Activated CD8-positive, alpha-beta memory T cell treated with anti-CD3 and anti-CD28 coated beads, Interleukin-2, amount 10 ng/mL, durations not matched to agents 7 days and 5 days (primary cell): ENCODE measurements at regions not wholly inside any gene's neighbourhood (a gene's known extent, or its start where the extent isn't known, plus 50 kb on each side); places are given as distances from the start of the nearest gene placed in this dataset.

Experiments
- ATAC-seq: fragments of 150-1000 bp; cut with Tn5 transposase; one replicate; pipeline ENCODE4 v1.10.0; 2021; ENCODE audit warnings: moderate library complexity
- CTCF ChIA-PET: fragments of 350-600 bp; sonication (Branson Sonifier 250); formaldehyde crosslinking; loops from one replicate; lab custom pipeline; 2021; ENCODE audit warnings: antibody characterized with exemption; lab: Charles Lee
- DNase-seq: peaks from one replicate; pipeline ENCODE4 v3.0.0-alpha.2; 2020
- H3K27ac Mint-ChIP-seq: one replicate; pipeline ENCODE4 v1.8.0; 2021; ENCODE audit warnings: mild to moderate bottlenecking, mixed read lengths
- H3K27me3 Mint-ChIP-seq: one replicate; pipeline ENCODE4 v1.8.0; 2021; ENCODE audit warnings: mixed read lengths
- H3K36me3 Mint-ChIP-seq: one replicate; pipeline ENCODE4 v1.8.0; 2021; ENCODE audit warnings: mild to moderate bottlenecking, mixed read lengths
- H3K4me1 Mint-ChIP-seq: one replicate; pipeline ENCODE4 v1.8.0; 2021; ENCODE audit warnings: mixed read lengths
- H3K4me3 Mint-ChIP-seq: one replicate; pipeline ENCODE4 v1.8.0; 2021; ENCODE audit warnings: mild to moderate bottlenecking, moderate library complexity, mixed read lengths
- H3K9me3 Mint-ChIP-seq: one replicate; pipeline ENCODE4 v1.8.0; 2022; ENCODE audit warnings: low read depth, mixed read lengths

GRCh38 chr5:38722918-38723317 is 122.9 kb upstream of the OSMR start:
- peak; percentile 36 for ATAC-seq
- Mint-ChIP-seq H3K27me3 (peaks cover 5% of the 10 kb centered on the region), H3K27ac (no peak overlapping the region), H3K4me3 (no peak overlapping the region), H3K36me3 (no peaks in the 10 kb centered on the region), H3K4me1 (peaks cover 1% of the 10 kb centered on the region), H3K9me3 (no peaks in the 10 kb centered on the region)
- no peak for DNase-seq
- CTCF ChIA-PET = no interaction called here

GRCh38 chr5:38723426-38723825 is 122.4 kb upstream of the OSMR start:
- DNase-seq = no peak
- Mint-ChIP-seq H3K27me3 (peaks cover 5% of the 10 kb centered on the region), H3K4me3 (no peak overlapping the region), H3K27ac (no peak overlapping the region), H3K4me1 (peaks cover 1% of the 10 kb centered on the region), H3K36me3 (no peaks in the 10 kb centered on the region), H3K9me3 (no peaks in the 10 kb centered on the region)
- CTCF ChIA-PET = no interaction called here
- no peak for ATAC-seq

GRCh38 chr5:38724301-38725030 is 121.3 kb upstream of the OSMR start:
- Mint-ChIP-seq H3K4me1 (peaks cover 1% of the 10 kb centered on the region), H3K4me3 (no peak overlapping the region), H3K9me3 (no peaks in the 10 kb centered on the region), H3K27me3 (peaks cover 3% of the 10 kb centered on the region), H3K36me3 (no peaks in the 10 kb centered on the region), H3K27ac (no peak overlapping the region)
- DNase-seq (no peak), ATAC-seq (no peak)
- CTCF ChIA-PET = no interaction called here

GRCh38 chr5:38725371-38725865 is 120.4 kb upstream of the OSMR start:
- CTCF ChIA-PET = no interaction called here

GRCh38 chr5:38726279-38726678 is 119.5 kb upstream of the OSMR start:
- ATAC-seq = no peak
- no peak overlapping the region for H3K4me3 Mint-ChIP-seq
- no peaks in the 10 kb centered on the region for H3K36me3 Mint-ChIP-seq
- H3K27me3 Mint-ChIP-seq = peaks cover 3% of the 10 kb centered on the region
- H3K9me3 Mint-ChIP-seq = no peaks in the 10 kb centered on the region
- DNase-seq = no peak
- H3K4me1 Mint-ChIP-seq = peaks cover 1% of the 10 kb centered on the region
- CTCF ChIA-PET = interaction anchor here (0.7 kb wide), 1 partner anchor 127 kb away, joined by 3 read pairs; no protein-coding TSS in a partner anchor
- H3K27ac Mint-ChIP-seq = no peak overlapping the region

More at GRCh38 chr5:38725371-38725865, 120.4 kb upstream of the OSMR start:
- Mint-ChIP-seq H3K9me3 (no peaks in the 10 kb centered on the region), H3K27ac (no peak overlapping the region), H3K4me3 (no peak overlapping the region), H3K27me3 (peaks cover 3% of the 10 kb centered on the region), H3K4me1 (peaks cover 1% of the 10 kb centered on the region), H3K36me3 (no peaks in the 10 kb centered on the region)
- no peak for ATAC-seq
- DNase-seq = no peak

- Mint-ChIP-seq H3K27ac (no peak overlapping the region), H3K4me1 (no peaks in the 10 kb centered on the region), H3K36me3 (no peaks in the 10 kb centered on the region), H3K27me3 (peaks cover 5% of the 10 kb centered on the region), H3K4me3 (no peak overlapping the region), H3K9me3 (no peaks in the 10 kb centered on the region)
- ATAC-seq (no peak), DNase-seq (no peak)
- CTCF ChIA-PET = no interaction called here
Measured at GRCh38 chr5:38728029-38728428, 117.8 kb upstream of the OSMR start.

- DNase-seq = no peak
- CTCF ChIA-PET = no interaction called here
- no peak for ATAC-seq
- Mint-ChIP-seq H3K36me3 (no peaks in the 10 kb centered on the region), H3K27ac (no peak overlapping the region), H3K9me3 (no peaks in the 10 kb centered on the region), H3K4me3 (no peak overlapping the region), H3K4me1 (no peaks in the 10 kb centered on the region), H3K27me3 (peaks cover 9% of the 10 kb centered on the region)
Measured at GRCh38 chr5:38731461-38731860, 114.4 kb upstream of the OSMR start.

- ATAC-seq (no peak), DNase-seq (no peak)
- Mint-ChIP-seq H3K4me3 (no peak overlapping the region), H3K27ac (no peak overlapping the region), H3K36me3 (no peaks in the 10 kb centered on the region), H3K4me1 (no peaks in the 10 kb centered on the region), H3K9me3 (no peaks in the 10 kb centered on the region), H3K27me3 (peaks cover 9% of the 10 kb centered on the region)
- CTCF ChIA-PET = no interaction called here
Measured at GRCh38 chr5:38734353-38734752, 111.5 kb upstream of the OSMR start.

GRCh38 chr5:38736089-38736488 is 109.7 kb upstream of the OSMR start:
- ATAC-seq (no peak), DNase-seq (no peak)
- no peaks in the 10 kb centered on the region for H3K9me3 Mint-ChIP-seq
- no peaks in the 10 kb centered on the region for H3K36me3 Mint-ChIP-seq
- H3K27ac Mint-ChIP-seq = no peak overlapping the region
- H3K27me3 Mint-ChIP-seq = peaks cover 9% of the 10 kb centered on the region
- no peak overlapping the region for H3K4me3 Mint-ChIP-seq
- CTCF ChIA-PET = no interaction called here
- H3K4me1 Mint-ChIP-seq = no peaks in the 10 kb centered on the region

GRCh38 chr5:38737976-38738375 is 107.8 kb upstream of the OSMR start:
- CTCF ChIA-PET = no interaction called here
- Mint-ChIP-seq H3K4me3 (no peak overlapping the region), H3K27ac (no peak overlapping the region), H3K36me3 (no peaks in the 10 kb centered on the region), H3K9me3 (peaks cover 3% of the 10 kb centered on the region), H3K4me1 (no peaks in the 10 kb centered on the region), H3K27me3 (peaks cover 8% of the 10 kb centered on the region)
- ATAC-seq (no peak), DNase-seq (no peak)

GRCh38 chr5:38739011-38739704 is 106.7 kb upstream of the OSMR start:
- no peaks in the 10 kb centered on the region for H3K4me1 Mint-ChIP-seq
- no peak for ATAC-seq
- no peak overlapping the region for H3K4me3 Mint-ChIP-seq
- peaks cover 5% of the 10 kb centered on the region for H3K9me3 Mint-ChIP-seq
- CTCF ChIA-PET = no interaction called here
- H3K27me3 Mint-ChIP-seq = peaks cover 6% of the 10 kb centered on the region
- no peaks in the 10 kb centered on the region for H3K36me3 Mint-ChIP-seq
- H3K27ac Mint-ChIP-seq = no peak overlapping the region
- DNase-seq = no peak

GRCh38 chr5:38739705-38740045 is 106.1 kb upstream of the OSMR start:
- H3K4me1 Mint-ChIP-seq = no peaks in the 10 kb centered on the region
- ATAC-seq (no peak), DNase-seq (no peak)
- CTCF ChIA-PET = no interaction called here
- peaks cover 6% of the 10 kb centered on the region for H3K27me3 Mint-ChIP-seq
- H3K4me3 Mint-ChIP-seq = no peak overlapping the region
- no peak overlapping the region for H3K27ac Mint-ChIP-seq
- peaks cover 5% of the 10 kb centered on the region for H3K9me3 Mint-ChIP-seq
- no peaks in the 10 kb centered on the region for H3K36me3 Mint-ChIP-seq

- ATAC-seq = no peak
- Mint-ChIP-seq H3K27ac (no peak overlapping the region), H3K36me3 (no peaks in the 10 kb centered on the region), H3K9me3 (peaks cover 5% of the 10 kb centered on the region), H3K27me3 (peaks cover 6% of the 10 kb centered on the region), H3K4me1 (no peaks in the 10 kb centered on the region), H3K4me3 (no peak overlapping the region)
- no peak for DNase-seq
- CTCF ChIA-PET = no interaction called here
Measured at GRCh38 chr5:38742821-38743220, 103.0 kb upstream of the OSMR start.

GRCh38 chr5:38743562-38743961 is 102.2 kb upstream of the OSMR start:
- Mint-ChIP-seq H3K36me3 (no peaks in the 10 kb centered on the region), H3K27ac (no peak overlapping the region), H3K4me1 (no peaks in the 10 kb centered on the region), H3K4me3 (no peak overlapping the region), H3K27me3 (peaks cover 7% of the 10 kb centered on the region), H3K9me3 (peaks cover 7% of the 10 kb centered on the region)
- CTCF ChIA-PET = no interaction called here
- ATAC-seq = no peak
- DNase-seq = no peak
